Kidney epithelial cell (primary cell): ENCODE measurements at regions not wholly inside any gene's neighbourhood (a gene's known extent, or its start where the extent isn't known, plus 50 kb on each side); places are given as distances from the start of the nearest gene placed in this dataset.
A peak's percentile ranks its signal among the peaks of the same experiment; 100 is the strongest.

Source experiments
- DNase-seq: peaks from one replicate; pipeline ENCODE4 v3.0.0-alpha.2; 2010; ENCODE audit warnings: low read depth
- H3K27me3 ChIP-seq: 2 replicates; pipeline ENCODE4 v1.6.0; 2011; ENCODE audit warnings: low read length; ENCODE audit not compliant: control insufficient read depth, insufficient read depth
- H3K36me3 ChIP-seq: 2 replicates; pipeline ENCODE4 v1.5.1; 2011; ENCODE audit warnings: low read length; ENCODE audit not compliant: control insufficient read depth, insufficient read depth
- H3K4me3 ChIP-seq: 2 replicates; pipeline ENCODE4 v1.5.1; 2011; ENCODE audit warnings: low read depth, mild to moderate bottlenecking, control low read depth, low read length
- CTCF ChIP-seq: IDR thresholded peaks from 2 replicates; pipeline ENCODE4 v1.5.1; 2011; ENCODE audit warnings: mild to moderate bottlenecking, moderate library complexity, low read length, control low read depth, inconsistent platforms; ENCODE audit not compliant: insufficient read depth, poor library complexity, severe bottlenecking

- TF ChIP-seq CTCF: no peak
- no peaks in the 10 kb centered on the region for H3K36me3 ChIP-seq
These were observed 346.7 kb upstream of the TACR3 start for GRCh38 chr4:104066533-104066932.

GRCh38 chr4:104064646-104065577 is 345.1 kb upstream of the TACR3 start:
- peak; percentile 72 for TF ChIP-seq CTCF
- Histone ChIP-seq H3K36me3 (no peaks in the 10 kb centered on the region), H3K27me3 (no peaks in the 10 kb centered on the region), H3K4me3 (no peak overlapping the region)
- no peak for DNase-seq

More at GRCh38 chr4:104066533-104066932, 346.7 kb upstream of the TACR3 start:
- no peaks in the 10 kb centered on the region for H3K27me3 ChIP-seq
- H3K4me3 ChIP-seq: no peak overlapping the region
- DNase-seq: no peak

GRCh38 chr4:104063341-104063740 is 343.6 kb upstream of the TACR3 start:
- no peak overlapping the region for H3K4me3 ChIP-seq
- DNase-seq: no peak
- no peak for TF ChIP-seq CTCF
- H3K36me3 ChIP-seq: no peaks in the 10 kb centered on the region
- no peaks in the 10 kb centered on the region for H3K27me3 ChIP-seq

- H3K4me3 ChIP-seq: no peak overlapping the region
- no peaks in the 10 kb centered on the region for H3K36me3 ChIP-seq
- TF ChIP-seq CTCF: no peak
- no peaks in the 10 kb centered on the region for H3K27me3 ChIP-seq
- no peak for DNase-seq
These were observed 324.6 kb upstream of the TACR3 start for GRCh38 chr4:104044369-104044768.

GRCh38 chr4:104032896-104033295 is 313.1 kb upstream of the TACR3 start:
- DNase-seq: no peak
- Histone ChIP-seq H3K4me3 (no peak overlapping the region), H3K27me3 (no peaks in the 10 kb centered on the region), H3K36me3 (no peaks in the 10 kb centered on the region)
- TF ChIP-seq CTCF: no peak
